NT2/D1 (cell line): ENCODE measurements at regions not wholly inside any gene's neighbourhood (a gene's known extent, or its start where the extent isn't known, plus 50 kb on each side); places are given as distances from the start of the nearest gene placed in this dataset.
"Not testable (repeated sequence)": the region's sequence is repeated elsewhere in the genome, so short reads cannot be mapped to it uniquely, and the experiment has no call there.

Experiments
- DNase-seq: peaks from one replicate; pipeline ENCODE4 v3.0.0-alpha.2; 2011; ENCODE audit warnings: low read depth, low spot score
- H3K27me3 ChIP-seq: 2 replicates; pipeline ENCODE4 v1.6.0; 2011; ENCODE audit warnings: mild to moderate bottlenecking; ENCODE audit not compliant: insufficient read length, insufficient read depth
- H3K36me3 ChIP-seq: 2 replicates; pipeline ENCODE4 v1.6.1; 2011; ENCODE audit warnings: mild to moderate bottlenecking, low read length, mixed read lengths; ENCODE audit not compliant: insufficient read depth, insufficient read length
- H3K4me1 ChIP-seq: 2 replicates; pipeline ENCODE4 v1.5.1; 2011; ENCODE audit not compliant: insufficient read depth, insufficient read length
- H3K4me3 ChIP-seq: 2 replicates; pipeline ENCODE4 v1.5.1; 2011; ENCODE audit warnings: low read depth; ENCODE audit not compliant: insufficient read length
- H3K9ac ChIP-seq: 2 replicates; pipeline ENCODE4 v1.6.0; 2011; ENCODE audit warnings: low read depth; ENCODE audit not compliant: insufficient read length
- H3K9me3 ChIP-seq: 2 replicates; pipeline ENCODE4 v1.5.1; 2011; ENCODE audit warnings: mild to moderate bottlenecking, low read length; ENCODE audit not compliant: insufficient read depth
- SUZ12 ChIP-seq: IDR thresholded peaks from 2 replicates; pipeline ENCODE4 v1.6.1; 2011; ENCODE audit not compliant: insufficient read length, insufficient read depth; ENCODE audit errors: extremely low read depth
- YY1 ChIP-seq: IDR thresholded peaks from 2 replicates; pipeline ENCODE4 v1.6.1; 2011; ENCODE audit not compliant: insufficient read length, insufficient read depth
- ZNF274 ChIP-seq: IDR thresholded peaks from 2 replicates; pipeline ENCODE4 v1.6.1; 2011; ENCODE audit warnings: mild to moderate bottlenecking, low read depth, low read length

GRCh38 chr3:40895109-40895508 lies 304.2 kb upstream of the CTNNB1 start:
- H3K36me3 ChIP-seq: no peaks in the 10 kb centered on the region
- no peaks in the 10 kb centered on the region for H3K27me3 ChIP-seq
- no peak overlapping the region for H3K4me3 ChIP-seq
- no peak for DNase-seq
- no peak overlapping the region for H3K9ac ChIP-seq
- H3K9me3 ChIP-seq: no peaks in the 10 kb centered on the region
- peaks cover 1% of the 10 kb centered on the region for H3K4me1 ChIP-seq
- TF ChIP-seq SUZ12: no peak
- no peak for TF ChIP-seq YY1
- no peak for TF ChIP-seq ZNF274

- Histone ChIP-seq H3K27me3 (no peaks in the 10 kb centered on the region), H3K36me3 (no peaks in the 10 kb centered on the region), H3K4me1 (peaks cover 1% of the 10 kb centered on the region), H3K9ac (no peak overlapping the region), H3K9me3 (no peaks in the 10 kb centered on the region), H3K4me3 (no peak overlapping the region)
- no peak for DNase-seq
- TF ChIP-seq YY1 (no peak), SUZ12 (no peak), ZNF274 (no peak)
Measured at GRCh38 chr3:40899286-40899712, 300.0 kb upstream of the CTNNB1 start.

- Histone ChIP-seq H3K9me3 (no peaks in the 10 kb centered on the region), H3K9ac (no peak overlapping the region), H3K27me3 (no peaks in the 10 kb centered on the region), H3K4me1 (peaks cover 1% of the 10 kb centered on the region), H3K36me3 (no peaks in the 10 kb centered on the region), H3K4me3 (no peak overlapping the region)
- DNase-seq: no peak
- no peak for TF ChIP-seq YY1
- TF ChIP-seq SUZ12: no peak
Measured at GRCh38 chr3:40901298-40901697, 298.0 kb upstream of the CTNNB1 start.

GRCh38 chr3:40901796-40902195 lies 297.5 kb upstream of the CTNNB1 start:
- Histone ChIP-seq H3K27me3 (no peaks in the 10 kb centered on the region), H3K4me3 (no peak overlapping the region), H3K9me3 (no peaks in the 10 kb centered on the region), H3K9ac (no peak overlapping the region), H3K36me3 (no peaks in the 10 kb centered on the region), H3K4me1 (peaks cover 1% of the 10 kb centered on the region)
- no peak for DNase-seq
- TF ChIP-seq YY1 (no peak), ZNF274 (no peak), SUZ12 (no peak)

GRCh38 chr3:40907907-40908465 lies 291.3 kb upstream of the CTNNB1 start:
- not testable (repeated sequence) for DNase-seq, H3K4me1 ChIP-seq, H3K9me3 ChIP-seq, H3K36me3 ChIP-seq, H3K27me3 ChIP-seq
- peak overlapping the region; percentile 61 for H3K9ac ChIP-seq
- H3K4me3 ChIP-seq: peak overlapping the region; percentile 54

GRCh38 chr3:40908612-40909011 lies 290.7 kb upstream of the CTNNB1 start:
- H3K36me3 ChIP-seq: peaks cover 4% of the 10 kb centered on the region
- peak overlapping the region; percentile 54 for H3K4me3 ChIP-seq
- no peak overlapping the region for H3K9ac ChIP-seq

GRCh38 chr3:40911264-40911663 lies 288.0 kb upstream of the CTNNB1 start:
- Histone ChIP-seq H3K4me1 (no peaks in the 10 kb centered on the region), H3K4me3 (no peak overlapping the region), H3K36me3 (peaks cover 4% of the 10 kb centered on the region), H3K27me3 (no peaks in the 10 kb centered on the region), H3K9me3 (no peaks in the 10 kb centered on the region), H3K9ac (no peak overlapping the region)
- no peak for TF ChIP-seq ZNF274
- TF ChIP-seq YY1: no peak
- TF ChIP-seq SUZ12: no peak
- DNase-seq: no peak

More at GRCh38 chr3:40908612-40909011, 290.7 kb upstream of the CTNNB1 start:
- no peaks in the 10 kb centered on the region for H3K4me1 ChIP-seq
- H3K9me3 ChIP-seq: no peaks in the 10 kb centered on the region
- no peaks in the 10 kb centered on the region for H3K27me3 ChIP-seq
- TF ChIP-seq SUZ12 (no peak), YY1 (no peak), ZNF274 (no peak)
- no peak for DNase-seq

GRCh38 chr3:40911928-40912327 lies 287.4 kb upstream of the CTNNB1 start:
- Histone ChIP-seq H3K36me3 (peaks cover 4% of the 10 kb centered on the region), H3K9me3 (no peaks in the 10 kb centered on the region), H3K9ac (no peak overlapping the region), H3K27me3 (no peaks in the 10 kb centered on the region), H3K4me3 (no peak overlapping the region), H3K4me1 (no peaks in the 10 kb centered on the region)
- TF ChIP-seq SUZ12: no peak
- TF ChIP-seq ZNF274: no peak
- TF ChIP-seq YY1: no peak
- DNase-seq: no peak
